ENCODE measurements at regions not wholly inside any gene's neighbourhood (a gene's known extent, or its start where the extent isn't known, plus 50 kb on each side); places are given as distances from the start of the nearest gene placed in this dataset.

DNA sequence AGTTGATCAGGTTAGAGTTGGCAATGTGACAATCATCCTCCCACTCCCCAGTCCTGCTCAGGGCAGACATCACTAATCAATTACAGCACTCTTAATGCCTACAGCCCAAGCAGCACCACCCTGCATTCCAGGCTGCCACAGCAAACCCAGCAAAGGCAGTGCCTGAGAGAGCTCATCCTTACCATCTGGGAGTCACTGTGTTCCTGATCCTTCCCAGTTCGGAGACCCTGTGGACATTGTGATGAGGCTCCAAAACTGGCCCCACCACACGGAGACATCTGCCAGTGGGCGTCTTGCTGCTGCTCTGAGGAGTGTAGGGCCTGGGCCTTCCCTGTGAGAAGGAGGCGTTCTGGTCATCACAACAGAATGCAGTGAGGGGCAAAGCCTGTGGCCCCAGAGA is 216.5 kb upstream of the CST7 start:
- TF ChIP-seq, protein P1, sequence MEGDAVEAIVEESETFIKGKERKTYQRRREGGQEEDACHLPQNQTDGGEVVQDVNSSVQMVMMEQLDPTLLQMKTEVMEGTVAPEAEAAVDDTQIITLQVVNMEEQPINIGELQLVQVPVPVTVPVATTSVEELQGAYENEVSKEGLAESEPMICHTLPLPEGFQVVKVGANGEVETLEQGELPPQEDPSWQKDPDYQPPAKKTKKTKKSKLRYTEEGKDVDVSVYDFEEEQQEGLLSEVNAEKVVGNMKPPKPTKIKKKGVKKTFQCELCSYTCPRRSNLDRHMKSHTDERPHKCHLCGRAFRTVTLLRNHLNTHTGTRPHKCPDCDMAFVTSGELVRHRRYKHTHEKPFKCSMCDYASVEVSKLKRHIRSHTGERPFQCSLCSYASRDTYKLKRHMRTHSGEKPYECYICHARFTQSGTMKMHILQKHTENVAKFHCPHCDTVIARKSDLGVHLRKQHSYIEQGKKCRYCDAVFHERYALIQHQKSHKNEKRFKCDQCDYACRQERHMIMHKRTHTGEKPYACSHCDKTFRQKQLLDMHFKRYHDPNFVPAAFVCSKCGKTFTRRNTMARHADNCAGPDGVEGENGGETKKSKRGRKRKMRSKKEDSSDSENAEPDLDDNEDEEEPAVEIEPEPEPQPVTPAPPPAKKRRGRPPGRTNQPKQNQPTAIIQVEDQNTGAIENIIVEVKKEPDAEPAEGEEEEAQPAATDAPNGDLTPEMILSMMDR (conservative IDR thresholded peaks at IDR 0.05 in 1 of 2, IDR thresholded peaks at IDR 0.05 in 1 of 2; ENCODE audit: extremely low read depth in 1 of 2, insufficient read depth in 1 of 2, low read depth in 1 of 2, low read length in 2 of 2): no peak
- no peak for TF ChIP-seq EZH2 (IDR thresholded peaks at IDR 0.05; ENCODE audit: borderline replicate concordance, low read length)
